Activated CD8-positive, alpha-beta memory T cell treated with anti-CD3 and anti-CD28 coated beads, Interleukin-2, amount 50 U/mL, for 48 hours (primary cell): ENCODE measurements at regions not wholly inside any gene's neighbourhood (a gene's known extent, or its start where the extent isn't known, plus 50 kb on each side); places are given as distances from the start of the nearest gene placed in this dataset.

ENCODE experiments used
- DNase-seq: peaks from one replicate; pipeline ENCODE4 v3.0.0-alpha.2; 2020

GRCh38 chr3:124653071-124653796 lies 77.0 kb upstream of the UMPS start:
- DNase-seq, result no peak

- DNase-seq, result no peak
Measured at GRCh38 chr3:124653797-124654469, 76.3 kb upstream of the UMPS start.

- DNase-seq, result no peak
Measured at GRCh38 chr3:124654470-124654845, 75.8 kb upstream of the UMPS start.

- DNase-seq, result no peak
Measured at GRCh38 chr3:124656531-124656930, 73.7 kb upstream of the UMPS start.

- no peak for DNase-seq
Measured at GRCh38 chr3:124657138-124657537, 73.1 kb upstream of the UMPS start.

GRCh38 chr3:124658270-124658669 lies 72.0 kb upstream of the UMPS start:
- DNase-seq, result no peak

- DNase-seq, result no peak
Measured at GRCh38 chr3:124659175-124659574, 71.1 kb upstream of the UMPS start.

- no peak for DNase-seq
Measured at GRCh38 chr3:124660599-124660998, 69.7 kb upstream of the UMPS start.

- no peak for DNase-seq
Measured at GRCh38 chr3:124663690-124664089, 66.6 kb upstream of the UMPS start.

GRCh38 chr3:124664804-124665203 lies 65.4 kb upstream of the UMPS start:
- no peak for DNase-seq

GRCh38 chr3:124666067-124666466 lies 64.2 kb upstream of the UMPS start:
- DNase-seq, result no peak

GRCh38 chr3:124669470-124669869 lies 60.8 kb upstream of the UMPS start:
- no peak for DNase-seq

GRCh38 chr3:124671106-124671505 lies 59.1 kb upstream of the UMPS start:
- DNase-seq, result no peak

- DNase-seq, result no peak
Measured at GRCh38 chr3:124674336-124674735, 55.9 kb upstream of the UMPS start.

- no peak for DNase-seq
Measured at GRCh38 chr3:124676236-124676635, 54.0 kb upstream of the UMPS start.

GRCh38 chr3:124679048-124679638 lies 51.1 kb upstream of the UMPS start:
- no peak for DNase-seq
